ENCODE measurements at regions not wholly inside any gene's neighbourhood (a gene's known extent, or its start where the extent isn't known, plus 50 kb on each side); places are given as distances from the start of the nearest gene placed in this dataset.

DNA sequence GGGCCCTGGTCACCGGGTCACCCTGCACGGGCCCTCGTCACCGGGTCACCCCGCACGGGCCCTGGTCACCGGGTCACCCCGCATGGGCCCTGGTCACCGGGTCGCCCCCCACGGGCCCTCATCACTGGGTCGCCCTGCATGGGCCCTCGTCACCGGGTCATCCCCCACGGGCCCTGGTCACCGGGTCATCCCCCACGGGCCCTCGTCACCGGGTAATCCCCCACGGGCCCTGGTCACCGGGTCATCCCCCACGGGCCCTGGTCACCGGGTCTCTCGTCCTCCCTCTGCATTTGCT lies 77.6 kb downstream of the RIPK4 start:
- no peak overlapping the region for H3K9ac ChIP-seq (ENCODE audit: low read depth, low read length)
- H3K4me1 ChIP-seq (ENCODE audit: insufficient read depth, low read length) = no peaks in the 10 kb centered on the region
- H3K27ac ChIP-seq (ENCODE audit: low read length) = no peak overlapping the region
- H3K27me3 ChIP-seq (ENCODE audit: insufficient read depth, low read length) = no peaks in the 10 kb centered on the region
- no peaks in the 10 kb centered on the region for H3K36me3 ChIP-seq (ENCODE audit: insufficient read depth, low read depth, low read length)
- no peak overlapping the region for H3K4me3 ChIP-seq (ENCODE audit: low read length)
- no peaks in the 10 kb centered on the region for H3K9me3 ChIP-seq (ENCODE audit: insufficient read depth, low read depth, low read length)

DNA sequence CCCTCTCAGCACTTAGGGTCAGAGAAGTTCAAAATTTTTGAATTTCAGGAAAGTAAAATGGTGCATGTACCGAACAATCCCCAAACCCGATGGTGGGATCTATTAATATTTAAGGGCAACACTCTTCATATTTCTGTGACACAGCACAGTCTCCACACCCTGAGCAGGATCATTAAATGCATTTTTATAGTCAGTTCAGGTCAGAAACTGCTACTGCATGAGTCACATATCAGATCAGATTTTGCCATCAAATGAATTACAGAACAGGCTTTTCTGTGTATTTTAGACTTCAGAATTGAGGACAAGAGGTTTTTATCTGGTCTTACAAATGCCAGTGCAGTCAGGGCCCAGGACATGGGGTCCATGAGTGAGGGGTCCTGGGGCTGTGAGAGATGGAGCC lies 79.2 kb downstream of the RIPK4 start:
- Histone ChIP-seq H3K27ac (ENCODE audit: low read length) (no peak overlapping the region), H3K4me3 (ENCODE audit: low read length) (no peak overlapping the region), H3K9ac (ENCODE audit: low read depth, low read length) (no peak overlapping the region), H3K9me3 (ENCODE audit: insufficient read depth, low read depth, low read length) (no peaks in the 10 kb centered on the region), H3K36me3 (ENCODE audit: insufficient read depth, low read depth, low read length) (no peaks in the 10 kb centered on the region), H3K27me3 (ENCODE audit: insufficient read depth, low read length) (no peaks in the 10 kb centered on the region), H3K4me1 (ENCODE audit: insufficient read depth, low read length) (no peaks in the 10 kb centered on the region)

- Histone ChIP-seq H3K4me1 (ENCODE audit: insufficient read depth, low read length) (no peaks in the 10 kb centered on the region), H3K27me3 (ENCODE audit: insufficient read depth, low read length) (no peaks in the 10 kb centered on the region), H3K9ac (ENCODE audit: low read depth, low read length) (no peak overlapping the region), H3K9me3 (ENCODE audit: insufficient read depth, low read depth, low read length) (no peaks in the 10 kb centered on the region), H3K36me3 (ENCODE audit: insufficient read depth, low read depth, low read length) (no peaks in the 10 kb centered on the region), H3K4me3 (ENCODE audit: low read length) (no peak overlapping the region), H3K27ac (ENCODE audit: low read length) (no peak overlapping the region)
These were observed 80.2 kb downstream of the RIPK4 start for GRCh38 chr21:41686664-41687063.

DNA sequence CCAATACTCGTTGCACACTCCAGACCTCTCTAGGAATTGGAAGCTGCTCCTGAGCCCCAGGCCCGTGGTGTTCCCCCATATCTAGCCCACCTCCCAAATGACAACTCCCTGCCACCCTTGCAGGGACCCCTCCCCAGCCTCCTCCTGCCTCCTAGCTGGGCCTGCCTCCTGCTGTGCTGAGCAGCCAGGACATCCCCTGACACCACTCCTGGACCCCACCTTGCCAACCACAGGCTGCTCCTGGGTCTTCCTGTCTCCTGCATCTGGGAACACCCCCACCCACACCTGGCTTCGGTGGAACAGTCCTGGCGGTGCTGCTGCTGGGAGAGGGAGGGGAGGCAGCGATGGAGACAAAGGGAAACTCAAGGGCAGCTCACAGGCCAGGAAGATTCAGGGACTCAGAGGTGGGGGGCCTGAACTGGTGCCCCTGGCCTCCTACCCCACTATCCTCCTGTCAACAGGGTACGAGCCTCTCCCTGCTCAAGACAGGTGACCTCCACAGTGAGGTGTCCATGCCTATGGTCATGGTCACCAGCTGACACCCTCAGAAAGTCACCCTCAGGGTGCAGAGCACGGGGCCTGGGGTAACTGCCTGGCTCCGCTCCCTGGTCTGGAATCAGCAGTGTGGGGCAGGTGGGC lies 81.2 kb downstream of the RIPK4 start:
- no peak overlapping the region for H3K27ac ChIP-seq (ENCODE audit: low read length)
- no peaks in the 10 kb centered on the region for H3K36me3 ChIP-seq (ENCODE audit: insufficient read depth, low read depth, low read length)
- no peaks in the 10 kb centered on the region for H3K27me3 ChIP-seq (ENCODE audit: insufficient read depth, low read length)
- H3K9ac ChIP-seq (ENCODE audit: low read depth, low read length) = no peak overlapping the region
- no peaks in the 10 kb centered on the region for H3K9me3 ChIP-seq (ENCODE audit: insufficient read depth, low read depth, low read length)
- H3K4me1 ChIP-seq (ENCODE audit: insufficient read depth, low read length) = no peaks in the 10 kb centered on the region
- no peak overlapping the region for H3K4me3 ChIP-seq (ENCODE audit: low read length)

- Histone ChIP-seq H3K27me3 (ENCODE audit: insufficient read depth, low read length) (no peaks in the 10 kb centered on the region), H3K36me3 (ENCODE audit: insufficient read depth, low read depth, low read length) (no peaks in the 10 kb centered on the region), H3K4me1 (ENCODE audit: insufficient read depth, low read length) (no peaks in the 10 kb centered on the region), H3K27ac (ENCODE audit: low read length) (no peak overlapping the region), H3K9ac (ENCODE audit: low read depth, low read length) (no peak overlapping the region), H3K9me3 (ENCODE audit: insufficient read depth, low read depth, low read length) (no peaks in the 10 kb centered on the region), H3K4me3 (ENCODE audit: low read length) (no peak overlapping the region)
These were observed 82.2 kb downstream of the RIPK4 start for GRCh38 chr21:41684381-41685245.

DNA sequence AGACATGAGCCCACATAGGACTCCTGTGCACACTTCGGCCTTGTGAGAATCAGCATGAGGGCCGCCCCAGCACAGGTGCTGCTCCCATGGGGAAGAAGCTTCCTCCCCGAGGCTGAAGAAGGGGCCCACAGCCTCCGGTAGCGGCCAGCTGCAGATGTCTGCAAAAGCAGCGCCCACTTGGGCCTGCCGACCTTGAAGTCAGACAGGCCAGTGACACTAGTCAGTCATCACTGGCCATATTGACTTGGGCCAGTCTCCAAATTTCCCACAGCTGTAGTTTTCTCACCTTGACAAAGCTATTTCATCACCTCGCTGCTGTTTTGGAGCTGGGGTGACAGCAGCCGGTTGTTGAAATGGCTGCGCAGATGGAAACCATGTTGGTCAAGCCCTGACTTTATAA lies 83.0 kb downstream of the RIPK4 start:
- H3K36me3 ChIP-seq (ENCODE audit: insufficient read depth, low read depth, low read length) = no peaks in the 10 kb centered on the region
- H3K4me1 ChIP-seq (ENCODE audit: insufficient read depth, low read length) = no peaks in the 10 kb centered on the region; the same call in 1 of the 2 replicates
- H3K27me3 ChIP-seq (ENCODE audit: insufficient read depth, low read length) = no peaks in the 10 kb centered on the region
- H3K27ac ChIP-seq (ENCODE audit: low read length) = no peak overlapping the region
- H3K9ac ChIP-seq (ENCODE audit: low read depth, low read length) = no peak overlapping the region
- no peak overlapping the region for H3K4me3 ChIP-seq (ENCODE audit: low read length)
- H3K9me3 ChIP-seq (ENCODE audit: insufficient read depth, low read depth, low read length) = no peaks in the 10 kb centered on the region

DNA sequence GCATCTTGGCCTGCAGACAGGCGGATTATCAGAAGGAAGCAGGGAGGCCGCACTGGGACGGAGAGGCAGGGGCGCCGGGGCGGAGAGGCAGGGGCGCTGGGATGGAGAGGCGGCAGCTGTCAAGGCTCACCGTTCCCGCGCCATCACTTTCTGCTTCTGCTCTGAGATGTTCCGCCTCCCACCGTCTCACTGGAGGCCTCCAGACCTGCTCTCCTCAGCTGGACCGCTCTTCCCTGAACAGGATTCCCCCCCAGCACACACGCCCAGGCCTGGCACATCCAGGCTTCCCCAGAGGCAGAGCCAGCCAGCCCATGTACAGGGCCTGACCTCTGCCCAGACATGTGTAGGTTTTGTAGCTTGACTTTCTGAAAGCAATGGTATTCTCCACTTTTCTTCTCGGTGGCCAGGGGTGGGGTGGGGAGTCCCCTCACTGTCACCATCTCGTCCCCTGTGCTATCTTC lies 84.1 kb downstream of the RIPK4 start:
- no peak overlapping the region for H3K4me3 ChIP-seq (ENCODE audit: low read length)
- no peaks in the 10 kb centered on the region for H3K27me3 ChIP-seq (ENCODE audit: insufficient read depth, low read length)
- no peaks in the 10 kb centered on the region for H3K9me3 ChIP-seq (ENCODE audit: insufficient read depth, low read depth, low read length)
- H3K4me1 ChIP-seq (ENCODE audit: insufficient read depth, low read length) = peaks cover 10% of the 10 kb centered on the region
- no peak overlapping the region for H3K27ac ChIP-seq (ENCODE audit: low read length)
- no peaks in the 10 kb centered on the region for H3K36me3 ChIP-seq (ENCODE audit: insufficient read depth, low read depth, low read length)
- no peak overlapping the region for H3K9ac ChIP-seq (ENCODE audit: low read depth, low read length)

DNA sequence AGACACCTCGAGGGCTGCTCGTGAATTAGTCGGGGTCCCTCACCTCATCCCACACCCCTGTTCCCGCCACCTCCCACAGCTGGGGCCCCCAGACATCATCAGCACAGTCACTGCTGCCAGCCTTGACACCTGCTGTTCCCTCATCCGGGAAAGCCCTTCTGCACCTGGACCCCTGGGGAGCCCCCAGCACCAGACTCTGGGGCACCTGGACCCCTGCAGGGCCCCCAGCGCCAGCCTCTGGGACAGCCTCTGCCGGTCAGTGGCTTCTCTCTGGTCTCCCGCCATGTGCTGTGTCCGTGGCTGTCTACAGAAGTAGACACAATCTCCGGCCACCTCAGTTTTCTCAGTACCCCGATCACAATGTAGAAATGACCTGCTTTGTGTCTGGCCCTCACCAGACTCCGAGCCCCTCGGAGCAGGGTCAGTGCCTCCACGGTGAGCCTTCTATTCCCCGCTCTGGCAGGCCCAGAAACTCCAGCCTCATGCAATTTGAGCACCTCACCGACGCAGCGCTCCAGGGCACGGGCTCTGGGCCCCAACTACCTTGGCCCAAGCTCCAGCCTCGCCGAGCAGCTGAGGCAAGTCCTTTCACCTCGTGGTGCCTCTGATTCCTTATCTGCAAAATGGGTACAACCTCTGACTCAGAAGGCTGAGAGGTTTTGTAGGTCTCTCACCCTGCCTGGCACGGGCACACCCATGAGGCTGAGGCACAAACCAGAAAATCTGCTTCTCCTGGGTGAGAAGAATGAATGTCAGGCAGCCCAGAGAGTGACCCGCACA lies 84.7 kb downstream of the RIPK4 start:
- Histone ChIP-seq H3K4me3 (ENCODE audit: low read length) (no peak overlapping the region), H3K36me3 (ENCODE audit: insufficient read depth, low read depth, low read length) (no peaks in the 10 kb centered on the region), H3K9me3 (ENCODE audit: insufficient read depth, low read depth, low read length) (no peaks in the 10 kb centered on the region), H3K27ac (ENCODE audit: low read length) (no peak overlapping the region), H3K4me1 (ENCODE audit: insufficient read depth, low read length) (peaks cover 10% of the 10 kb centered on the region), H3K27me3 (ENCODE audit: insufficient read depth, low read length) (no peaks in the 10 kb centered on the region), H3K9ac (ENCODE audit: low read depth, low read length) (no peak overlapping the region)

DNA sequence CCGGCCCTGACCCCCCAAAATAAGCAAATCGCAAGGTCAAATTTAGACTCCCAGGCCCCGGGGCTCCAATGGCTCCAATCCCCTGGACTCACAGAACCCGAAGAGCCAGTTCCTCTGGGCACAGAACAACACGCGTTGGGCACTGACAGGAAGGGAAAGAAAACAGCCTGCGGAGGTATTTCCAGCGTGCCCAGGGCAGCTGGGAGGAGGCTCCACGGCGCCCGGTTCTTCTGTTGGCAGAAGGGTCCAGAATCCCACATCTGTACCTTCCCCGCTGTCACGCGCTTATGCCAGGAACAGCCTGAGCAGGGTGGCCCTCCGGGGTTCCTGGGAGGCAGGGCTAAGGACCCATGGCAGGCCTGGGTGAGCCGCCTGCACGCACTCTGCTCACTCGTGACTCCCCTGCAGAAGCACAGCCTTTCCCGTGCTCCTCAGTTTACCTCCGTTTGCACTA lies 85.5 kb downstream of the RIPK4 start:
- H3K9ac ChIP-seq (ENCODE audit: low read depth, low read length) = no peak overlapping the region
- no peaks in the 10 kb centered on the region for H3K9me3 ChIP-seq (ENCODE audit: insufficient read depth, low read depth, low read length)
- H3K4me3 ChIP-seq (ENCODE audit: low read length) = no peak overlapping the region
- no peaks in the 10 kb centered on the region for H3K36me3 ChIP-seq (ENCODE audit: insufficient read depth, low read depth, low read length)
- peaks cover 10% of the 10 kb centered on the region for H3K4me1 ChIP-seq (ENCODE audit: insufficient read depth, low read length)
- H3K27ac ChIP-seq (ENCODE audit: low read length) = no peak overlapping the region
- H3K27me3 ChIP-seq (ENCODE audit: insufficient read depth, low read length) = no peaks in the 10 kb centered on the region

DNA sequence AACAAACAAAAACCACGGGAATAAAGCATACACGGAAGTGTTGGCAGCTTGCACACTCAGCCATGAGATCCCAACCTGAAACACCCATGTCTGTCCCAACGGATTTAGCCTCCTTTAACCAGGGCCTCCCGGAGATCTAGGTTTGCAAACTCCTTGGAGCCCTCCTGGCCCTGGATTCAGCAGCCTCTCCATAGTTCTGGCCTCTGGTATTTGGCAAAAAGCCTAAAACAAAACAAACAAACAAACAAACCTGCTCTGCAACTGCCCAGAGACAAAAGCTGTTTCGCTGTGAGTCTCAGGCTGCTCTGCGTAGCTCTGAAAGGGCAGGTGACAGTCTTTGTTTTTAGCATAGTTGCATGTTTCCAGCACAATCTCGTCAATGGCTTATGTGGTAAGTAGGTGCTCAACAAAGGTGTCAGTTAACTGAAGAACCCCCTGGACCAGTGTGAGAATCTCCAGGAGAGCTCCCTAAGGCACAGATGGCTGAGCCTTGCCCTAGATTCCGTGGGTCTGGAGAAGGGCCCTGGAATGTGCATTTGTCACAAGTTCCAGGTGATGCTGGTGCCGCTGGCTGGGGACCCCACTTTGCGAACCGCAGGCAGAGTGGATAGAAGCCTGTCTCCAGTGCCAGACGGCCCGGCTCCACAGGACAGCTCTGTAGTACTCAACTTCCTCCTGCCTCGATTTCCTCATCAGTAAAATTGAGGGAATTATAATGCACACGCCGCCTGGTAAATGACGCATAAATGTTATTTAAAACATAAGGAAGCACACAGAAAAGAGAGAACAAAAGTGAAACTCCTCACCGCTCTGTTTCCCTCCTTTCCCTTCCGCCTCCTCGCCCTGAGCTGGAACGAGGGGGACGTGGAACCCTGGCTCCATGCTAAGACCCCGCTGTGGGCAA lies 86.2 kb downstream of the RIPK4 start:
- Histone ChIP-seq H3K4me1 (ENCODE audit: insufficient read depth, low read length) (peaks cover 10% of the 10 kb centered on the region), H3K27ac (ENCODE audit: low read length) (no peak overlapping the region), H3K4me3 (ENCODE audit: low read length) (no peak overlapping the region), H3K9ac (ENCODE audit: low read depth, low read length) (no peak overlapping the region), H3K27me3 (ENCODE audit: insufficient read depth, low read length) (no peaks in the 10 kb centered on the region), H3K36me3 (ENCODE audit: insufficient read depth, low read depth, low read length) (no peaks in the 10 kb centered on the region), H3K9me3 (ENCODE audit: insufficient read depth, low read depth, low read length) (no peaks in the 10 kb centered on the region)

- Histone ChIP-seq H3K4me3 (ENCODE audit: low read length) (no peak overlapping the region), H3K36me3 (ENCODE audit: insufficient read depth, low read depth, low read length) (no peaks in the 10 kb centered on the region), H3K27me3 (ENCODE audit: insufficient read depth, low read length) (no peaks in the 10 kb centered on the region), H3K9me3 (ENCODE audit: insufficient read depth, low read depth, low read length) (no peaks in the 10 kb centered on the region), H3K27ac (ENCODE audit: low read length) (no peak overlapping the region), H3K4me1 (ENCODE audit: insufficient read depth, low read length) (peaks cover 10% of the 10 kb centered on the region), H3K9ac (ENCODE audit: low read depth, low read length) (peak overlapping the region; percentile 21; the same call in 1 of the 2 replicates)
These were observed 87.9 kb downstream of the RIPK4 start for GRCh38 chr21:41678924-41679318.
